GM12891 (cell line): ENCODE measurements at regions not wholly inside any gene's neighbourhood (a gene's known extent, or its start where the extent isn't known, plus 50 kb on each side); places are given as distances from the start of the nearest gene placed in this dataset.

Experiments
- POLR2A ChIP-seq: IDR thresholded peaks from 2 replicates; pipeline ENCODE4 v1.6.1; 2011; ENCODE audit warnings: low read depth, low read length, control low read depth
- POLR2AphosphoS5 ChIP-seq: IDR thresholded peaks from 2 replicates; pipeline ENCODE4 v1.6.1; 2011; ENCODE audit warnings: low read depth, low read length, control low read depth
- SPI1 ChIP-seq: IDR thresholded peaks from 2 replicates; pipeline ENCODE4 v1.6.1; 2011; ENCODE audit warnings: low read depth, low read length, control low read depth

DNA sequence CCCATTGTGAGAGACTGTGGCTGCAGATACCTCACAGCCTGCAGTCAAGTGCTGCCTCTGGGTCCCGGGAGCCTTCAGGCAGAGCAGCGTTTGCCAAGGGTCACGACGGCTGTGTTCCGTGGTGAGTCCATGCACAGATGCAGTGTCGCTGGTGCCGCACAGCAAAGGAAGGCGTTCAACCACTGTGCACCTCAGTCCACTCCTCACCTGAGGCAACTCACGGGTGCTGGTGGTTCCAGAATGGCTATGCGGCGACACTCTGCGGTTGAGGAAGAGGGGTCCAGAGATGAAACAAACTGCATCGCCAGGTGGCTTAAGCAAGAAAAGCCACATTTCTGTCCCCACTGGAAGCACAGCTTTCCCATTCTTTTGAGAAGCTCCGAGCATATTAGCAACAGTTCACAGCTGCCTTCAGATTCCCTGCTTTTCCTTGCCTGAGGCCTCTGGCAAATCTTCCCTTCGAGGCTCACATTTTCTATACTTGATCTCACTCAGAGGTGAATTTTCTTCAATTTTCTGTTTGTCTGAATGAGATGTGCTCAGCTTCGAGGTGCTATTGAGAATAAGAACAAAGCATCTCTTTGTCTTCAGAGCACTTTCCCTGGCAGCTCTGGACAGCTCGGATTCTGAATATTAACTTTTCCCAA is 208.8 kb upstream of the TWIST2 start:
- no peak for TF ChIP-seq POLR2A
- no peak for TF ChIP-seq POLR2AphosphoS5
- TF ChIP-seq SPI1: no peak
